ENCODE measurements at regions not wholly inside any gene's neighbourhood (a gene's known extent, or its start where the extent isn't known, plus 50 kb on each side); places are given as distances from the start of the nearest gene placed in this dataset.

GRCh38 chr4:58808817-58809216 lies 1698.6 kb upstream of the IGFBP7 start:
- Histone ChIP-seq H3K27me3 (ENCODE audit: insufficient read depth) (no peaks in the 10 kb centered on the region), H3K9me3 (no peaks in the 10 kb centered on the region), H2AFZ (ENCODE audit: low read depth) (no peak overlapping the region), H3K9ac (no peak overlapping the region), H4K20me1 (ENCODE audit: insufficient read depth) (no peaks in the 10 kb centered on the region), H3K4me2 (no peak overlapping the region), H3K36me3 (replicated peaks in 1 of 2; ENCODE audit: control insufficient read depth in 1 of 2, insufficient read depth in 2 of 2, low read length in 1 of 2) (no peaks in the 10 kb centered on the region), H3K4me1 (ENCODE audit: control insufficient read depth in 1 of 2, insufficient read depth in 2 of 2, low read depth in 1 of 2, low read length in 1 of 2) (no peaks in the 10 kb centered on the region; a peak in 1 of 4 replicates), H3K27ac (ENCODE audit: low read depth in 2 of 2, low read length in 1 of 2) (no peak overlapping the region), H3K79me2 (ENCODE audit: insufficient read depth) (no peaks in the 10 kb centered on the region), H3K9me2 (no peaks in the 10 kb centered on the region), H3F3A (replicated peaks; ENCODE audit: insufficient read depth) (no peaks in the 10 kb centered on the region), H3K4me3 (ENCODE audit: low read depth in 2 of 2, low read length in 1 of 2) (no peak overlapping the region)
- no peak for DNase-seq
- 29% methylated on average over 2 of the region's 2 CpGs for WGBS (ENCODE audit: low lambda C conversion rate)
- TF ChIP-seq RCOR1 (IDR thresholded peaks at IDR 0.05; ENCODE audit: low read length) (no peak), SIN3A (IDR thresholded peaks at IDR 0.05; ENCODE audit: borderline replicate concordance, low read depth, low read length) (no peak), RFX5 (IDR thresholded peaks at IDR 0.05; ENCODE audit: low read length) (no peak), JUND (IDR thresholded peaks at IDR 0.05) (no peak), PBX3 (IDR thresholded peaks at IDR 0.05) (no peak), FOSL2 (IDR thresholded peaks at IDR 0.05; ENCODE audit: borderline replicate concordance, low read depth) (no peak), MEF2A (IDR thresholded peaks at IDR 0.05; ENCODE audit: borderline replicate concordance, low read depth) (no peak), GABPA (IDR thresholded peaks at IDR 0.05; ENCODE audit: low read depth) (no peak)
- TF ChIP-seq, protein P1, sequence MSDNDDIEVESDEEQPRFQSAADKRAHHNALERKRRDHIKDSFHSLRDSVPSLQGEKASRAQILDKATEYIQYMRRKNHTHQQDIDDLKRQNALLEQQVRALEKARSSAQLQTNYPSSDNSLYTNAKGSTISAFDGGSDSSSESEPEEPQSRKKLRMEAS (IDR thresholded peaks at IDR 0.05; ENCODE audit: low read depth): no peak
- CTCF ChIA-PET: no interaction called here
- POLR2A ChIA-PET: no interaction called here

DNA sequence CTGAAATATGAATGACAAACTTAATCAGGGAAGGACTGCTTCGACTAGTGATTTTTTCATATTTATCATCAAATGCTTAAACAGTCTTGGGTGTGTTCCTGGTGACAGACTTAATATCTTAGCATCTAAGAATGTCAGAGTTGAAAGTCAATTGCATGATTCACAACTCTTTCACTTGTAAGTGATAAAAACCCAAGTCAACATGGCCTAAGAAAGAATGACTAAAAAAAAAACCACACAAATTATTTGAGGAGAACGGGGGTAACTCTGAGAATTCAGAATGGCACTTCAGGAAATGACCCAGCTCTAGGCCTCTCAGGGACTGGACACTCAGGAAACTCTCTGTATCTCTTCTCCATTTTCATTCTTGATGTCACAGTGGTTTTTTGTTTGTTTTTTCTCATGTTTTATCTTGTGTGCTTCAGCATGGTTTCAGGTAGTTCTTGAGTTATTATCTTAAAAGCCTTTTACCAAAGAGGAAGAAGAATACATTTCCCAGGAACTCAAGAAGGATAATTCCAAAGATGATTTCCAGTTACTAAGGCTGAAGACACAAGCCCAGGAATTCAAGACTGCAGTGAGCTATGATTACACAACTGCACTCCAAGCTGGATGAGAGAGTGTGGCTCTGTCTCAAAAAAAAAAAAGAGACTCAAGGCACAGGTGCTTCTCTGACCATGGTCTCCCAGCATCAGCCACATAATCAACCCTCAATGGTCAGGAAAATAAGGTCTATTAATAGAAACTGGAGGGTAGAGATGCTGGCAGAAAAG lies 1697.8 kb upstream of the IGFBP7 start:
- H3K9ac ChIP-seq: no peak overlapping the region
- H2AFZ ChIP-seq (ENCODE audit: low read depth): no peak overlapping the region
- no peaks in the 10 kb centered on the region for H3K9me2 ChIP-seq
- H3K36me3 ChIP-seq (replicated peaks in 1 of 2; ENCODE audit: control insufficient read depth in 1 of 2, insufficient read depth in 2 of 2, low read length in 1 of 2): no peaks in the 10 kb centered on the region
- H3K79me2 ChIP-seq (ENCODE audit: insufficient read depth): no peaks in the 10 kb centered on the region
- ChIA-PET POLR2A (no interaction called here), CTCF (no interaction called here)
- H3F3A ChIP-seq (replicated peaks; ENCODE audit: insufficient read depth): no peaks in the 10 kb centered on the region
- no peak for DNase-seq
- no peak overlapping the region for H3K27ac ChIP-seq (ENCODE audit: low read depth in 2 of 2, low read length in 1 of 2)
- no peaks in the 10 kb centered on the region for H3K27me3 ChIP-seq (ENCODE audit: insufficient read depth)
- no peaks in the 10 kb centered on the region; a peak in 1 of 4 replicates for H3K4me1 ChIP-seq (ENCODE audit: control insufficient read depth in 1 of 2, insufficient read depth in 2 of 2, low read depth in 1 of 2, low read length in 1 of 2)
- no peak overlapping the region for H3K4me2 ChIP-seq
- 16% methylated on average over 2 of the region's 2 CpGs for WGBS (ENCODE audit: low lambda C conversion rate)
- no peaks in the 10 kb centered on the region for H4K20me1 ChIP-seq (ENCODE audit: insufficient read depth)
- H3K9me3 ChIP-seq: no peaks in the 10 kb centered on the region
- TF ChIP-seq NRF1 (IDR thresholded peaks at IDR 0.05; ENCODE audit: low read depth, low read length) (no peak), EZH2phosphoT487 (IDR thresholded peaks at IDR 0.05; ENCODE audit: borderline replicate concordance, low read depth) (no peak), CTCF (IDR thresholded peaks at IDR 0.05) (no peak)
- no peak overlapping the region for H3K4me3 ChIP-seq (ENCODE audit: low read depth in 2 of 2, low read length in 1 of 2)

Data from SK-N-SH (cell line).